Astrocyte (in vitro differentiated cells and primary cell): ENCODE measurements at regions not wholly inside any gene's neighbourhood (a gene's known extent, or its start where the extent isn't known, plus 50 kb on each side); places are given as distances from the start of the nearest gene placed in this dataset.

ENCODE experiments used
- EZH2 ChIP-seq: IDR thresholded peaks from 2 replicates; pipeline ENCODE4 v1.6.1; 2012; ENCODE audit warnings: mild to moderate bottlenecking, low read length, inconsistent platforms; ENCODE audit not compliant: insufficient read depth
- TF ChIP-seq, protein P1 (sequence below): IDR thresholded peaks from 2 replicates; pipeline ENCODE4 v1.5.1; 2011; ENCODE audit warnings: low read depth, mild to moderate bottlenecking, inconsistent platforms, low read length, moderate library complexity; ENCODE audit not compliant: insufficient read depth

DNA sequence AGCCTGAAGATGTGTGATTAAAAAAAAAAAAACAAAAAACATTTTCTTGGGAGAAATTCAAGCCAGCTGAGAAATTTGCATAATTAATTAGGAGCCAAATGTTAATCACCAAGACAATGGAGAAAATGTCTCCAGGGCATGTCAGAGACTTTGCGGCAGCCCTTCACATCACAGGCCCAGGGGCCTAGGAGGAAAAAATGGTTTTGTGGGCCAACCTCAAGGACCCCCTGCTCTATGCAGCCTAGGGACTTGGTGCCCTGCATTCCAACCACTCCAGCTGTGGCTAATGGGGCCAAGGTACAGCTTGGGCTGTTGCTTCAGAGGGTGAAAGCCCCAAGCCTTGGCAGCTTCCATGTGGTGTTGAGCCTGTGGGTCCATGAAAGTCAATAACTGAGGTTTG, 241.9 kb upstream of the THUMPD2 start:
- TF ChIP-seq, protein P1, sequence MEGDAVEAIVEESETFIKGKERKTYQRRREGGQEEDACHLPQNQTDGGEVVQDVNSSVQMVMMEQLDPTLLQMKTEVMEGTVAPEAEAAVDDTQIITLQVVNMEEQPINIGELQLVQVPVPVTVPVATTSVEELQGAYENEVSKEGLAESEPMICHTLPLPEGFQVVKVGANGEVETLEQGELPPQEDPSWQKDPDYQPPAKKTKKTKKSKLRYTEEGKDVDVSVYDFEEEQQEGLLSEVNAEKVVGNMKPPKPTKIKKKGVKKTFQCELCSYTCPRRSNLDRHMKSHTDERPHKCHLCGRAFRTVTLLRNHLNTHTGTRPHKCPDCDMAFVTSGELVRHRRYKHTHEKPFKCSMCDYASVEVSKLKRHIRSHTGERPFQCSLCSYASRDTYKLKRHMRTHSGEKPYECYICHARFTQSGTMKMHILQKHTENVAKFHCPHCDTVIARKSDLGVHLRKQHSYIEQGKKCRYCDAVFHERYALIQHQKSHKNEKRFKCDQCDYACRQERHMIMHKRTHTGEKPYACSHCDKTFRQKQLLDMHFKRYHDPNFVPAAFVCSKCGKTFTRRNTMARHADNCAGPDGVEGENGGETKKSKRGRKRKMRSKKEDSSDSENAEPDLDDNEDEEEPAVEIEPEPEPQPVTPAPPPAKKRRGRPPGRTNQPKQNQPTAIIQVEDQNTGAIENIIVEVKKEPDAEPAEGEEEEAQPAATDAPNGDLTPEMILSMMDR = no peak
- no peak for TF ChIP-seq EZH2
